ENCODE measurements at regions not wholly inside any gene's neighbourhood (a gene's known extent, or its start where the extent isn't known, plus 50 kb on each side); places are given as distances from the start of the nearest gene placed in this dataset.

GRCh38 chr15:87387766-87388165 lies 868.8 kb downstream of the NTRK3 start:
- no peak overlapping the region for H3K4me3 ChIP-seq (replicated peaks in 1 of 3; ENCODE audit: insufficient read depth in 1 of 3, low read depth in 2 of 3, low read length in 3 of 3)
- BruUV-seq (replicated peaks), result no TSS peak
- ATAC-seq (no peak), DNase-seq (ENCODE audit: low spot score) (no peak), FAIRE-seq (no peak)
- H3K4me2 ChIP-seq (ENCODE audit: low read depth, low read length), result no peak overlapping the region
- H4K20me1 ChIP-seq (ENCODE audit: insufficient read depth, low read length), result no peaks in the 10 kb centered on the region
- H3K9ac ChIP-seq (ENCODE audit: insufficient read depth, low read depth, low read length), result no peak overlapping the region
- no peak overlapping the region for H2AFZ ChIP-seq (ENCODE audit: low read length)
- no peaks in the 10 kb centered on the region for H3K4me1 ChIP-seq (ENCODE audit: insufficient read depth, low read length)
- CTCF ChIA-PET (ENCODE audit: low intra/inter-chr PET ratio, low total read pairs), result no interaction called here
- in situ Hi-C loops (cut with HindIII; ENCODE audit: extremely low pct_ligation_motif_present, low pct_unique_long_range_greater_than_20kb), result no loop called here
- H3K36me3 ChIP-seq (replicated peaks in 1 of 2; ENCODE audit: control insufficient read depth in 1 of 2, insufficient read depth in 2 of 2, low read length in 2 of 2), result no peaks in the 10 kb centered on the region
- TF ChIP-seq SNAPC2 (CRISPR knock-in tag; IDR thresholded peaks at IDR 0.05), result no peak
- no peak for TF ChIP-seq POGK (CRISPR knock-in tag; conservative IDR thresholded peaks at IDR 0.05)
- no peak for TF ChIP-seq PATZ1 (CRISPR knock-in tag; IDR thresholded peaks at IDR 0.05)
- no peak for TF ChIP-seq NFE2 (CRISPR knock-in tag; IDR thresholded peaks at IDR 0.05)
- TF ChIP-seq TOE1 (CRISPR knock-in tag; IDR thresholded peaks at IDR 0.05), result no peak
- TF ChIP-seq SNRNP70 (IDR thresholded peaks at IDR 0.05; ENCODE audit: low read depth, low read length), result no peak
- TF ChIP-seq ZNF343 (CRISPR knock-in tag; IDR thresholded peaks at IDR 0.05), result no peak
- no peak for TF ChIP-seq NAIF1 (CRISPR knock-in tag; IDR thresholded peaks at IDR 0.05; ENCODE audit: borderline replicate concordance)
- intact Hi-C loops (cut with micrococcal nuclease; ENCODE audit: unreplicated experiment), result no loop called here
- H3K27ac ChIP-seq (ENCODE audit: extremely low read length, insufficient read depth, low read length), result no peak overlapping the region
- H3K79me2 ChIP-seq (ENCODE audit: insufficient read depth, low read length), result no peaks in the 10 kb centered on the region
- peaks cover 94% of the 10 kb centered on the region for H3K9me3 ChIP-seq (ENCODE audit: low read length)
- POLR2A ChIA-PET, result no interaction called here
- H3K27me3 ChIP-seq (ENCODE audit: control insufficient read depth in 1 of 2, insufficient read depth in 2 of 2, low read length in 2 of 2), result no peaks in the 10 kb centered on the region
- 0% methylated on average over 2 of the region's 2 CpGs for WGBS (ENCODE audit: low lambda C conversion rate)

Data from HepG2 (cell line).